ENCODE measurements at regions not wholly inside any gene's neighbourhood (a gene's known extent, or its start where the extent isn't known, plus 50 kb on each side); places are given as distances from the start of the nearest gene placed in this dataset.
A peak's percentile ranks its signal among the peaks of the same experiment; 100 is the strongest.

- H3K27me3 Mint-ChIP-seq, result no peaks in the 10 kb centered on the region
- no peaks in the 10 kb centered on the region for H3K36me3 Mint-ChIP-seq (ENCODE audit: low read depth)
- no peaks in the 10 kb centered on the region for H3K9me3 Mint-ChIP-seq
- H3K4me1 Mint-ChIP-seq (ENCODE audit: low read depth), result no peaks in the 10 kb centered on the region
- H3K4me3 Mint-ChIP-seq, result no peak overlapping the region
- H3K27ac Mint-ChIP-seq, result no peak overlapping the region
These were observed 97.3 kb upstream of the HMHB1 start for GRCh38 chr5:143714629-143715028.

- Mint-ChIP-seq H3K27me3 (no peaks in the 10 kb centered on the region), H3K4me3 (no peak overlapping the region), H3K4me1 (ENCODE audit: low read depth) (no peaks in the 10 kb centered on the region), H3K9me3 (no peaks in the 10 kb centered on the region), H3K27ac (no peak overlapping the region), H3K36me3 (ENCODE audit: low read depth) (no peaks in the 10 kb centered on the region)
These were observed 98.6 kb upstream of the HMHB1 start for GRCh38 chr5:143713047-143714003.

GRCh38 chr5:143708672-143709071 is 103.3 kb upstream of the HMHB1 start:
- Mint-ChIP-seq H3K4me3 (no peak overlapping the region), H3K27ac (no peak overlapping the region), H3K4me1 (ENCODE audit: low read depth) (no peaks in the 10 kb centered on the region), H3K36me3 (ENCODE audit: low read depth) (no peaks in the 10 kb centered on the region), H3K9me3 (no peaks in the 10 kb centered on the region), H3K27me3 (peaks cover 4% of the 10 kb centered on the region)

GRCh38 chr5:143707806-143708205 is 104.2 kb upstream of the HMHB1 start:
- Mint-ChIP-seq H3K4me1 (ENCODE audit: low read depth) (peaks cover 1% of the 10 kb centered on the region), H3K36me3 (ENCODE audit: low read depth) (no peaks in the 10 kb centered on the region)

GRCh38 chr5:143705381-143705780 is 106.6 kb upstream of the HMHB1 start:
- peaks cover 4% of the 10 kb centered on the region for H3K4me1 Mint-ChIP-seq (ENCODE audit: low read depth)
- H3K4me3 Mint-ChIP-seq, result no peak overlapping the region
- no peaks in the 10 kb centered on the region for H3K36me3 Mint-ChIP-seq (ENCODE audit: low read depth)
- peaks cover 4% of the 10 kb centered on the region for H3K27me3 Mint-ChIP-seq
- H3K27ac Mint-ChIP-seq, result no peak overlapping the region
- no peaks in the 10 kb centered on the region for H3K9me3 Mint-ChIP-seq

More at GRCh38 chr5:143707806-143708205, 104.2 kb upstream of the HMHB1 start:
- Mint-ChIP-seq H3K9me3 (no peaks in the 10 kb centered on the region), H3K27ac (no peak overlapping the region), H3K4me3 (no peak overlapping the region), H3K27me3 (peaks cover 4% of the 10 kb centered on the region)

- peaks cover 4% of the 10 kb centered on the region for H3K27me3 Mint-ChIP-seq
- no peaks in the 10 kb centered on the region for H3K9me3 Mint-ChIP-seq
- H3K4me3 Mint-ChIP-seq, result no peak overlapping the region
- H3K36me3 Mint-ChIP-seq (ENCODE audit: low read depth), result no peaks in the 10 kb centered on the region
- peaks cover 18% of the 10 kb centered on the region for H3K4me1 Mint-ChIP-seq (ENCODE audit: low read depth)
- no peak overlapping the region for H3K27ac Mint-ChIP-seq
These were observed 108.3 kb upstream of the HMHB1 start for GRCh38 chr5:143703659-143704058.

- H3K9me3 Mint-ChIP-seq, result no peaks in the 10 kb centered on the region
- H3K27me3 Mint-ChIP-seq, result no peaks in the 10 kb centered on the region
- H3K27ac Mint-ChIP-seq, result no peak overlapping the region
- no peak overlapping the region for H3K4me3 Mint-ChIP-seq
- no peaks in the 10 kb centered on the region for H3K36me3 Mint-ChIP-seq (ENCODE audit: low read depth)
- H3K4me1 Mint-ChIP-seq (ENCODE audit: low read depth), result peaks cover 38% of the 10 kb centered on the region
These were observed 110.5 kb upstream of the HMHB1 start for GRCh38 chr5:143701493-143701892.

- H3K36me3 Mint-ChIP-seq (ENCODE audit: low read depth), result no peaks in the 10 kb centered on the region
- no peak overlapping the region for H3K27ac Mint-ChIP-seq
- no peaks in the 10 kb centered on the region for H3K9me3 Mint-ChIP-seq
- no peaks in the 10 kb centered on the region for H3K27me3 Mint-ChIP-seq
- no peak overlapping the region for H3K4me3 Mint-ChIP-seq
- H3K4me1 Mint-ChIP-seq (ENCODE audit: low read depth), result peaks cover 41% of the 10 kb centered on the region
These were observed 111.0 kb upstream of the HMHB1 start for GRCh38 chr5:143700994-143701393.

- Mint-ChIP-seq H3K4me1 (ENCODE audit: low read depth) (peaks cover 54% of the 10 kb centered on the region), H3K36me3 (ENCODE audit: low read depth) (no peaks in the 10 kb centered on the region), H3K27me3 (no peaks in the 10 kb centered on the region)
These were observed 112.8 kb upstream of the HMHB1 start for GRCh38 chr5:143699121-143699520.

GRCh38 chr5:143698574-143698973 is 113.4 kb upstream of the HMHB1 start:
- Mint-ChIP-seq H3K27ac (peak overlapping the region; percentile 91), H3K9me3 (no peaks in the 10 kb centered on the region), H3K4me3 (peak overlapping the region; percentile 49), H3K27me3 (no peaks in the 10 kb centered on the region), H3K4me1 (ENCODE audit: low read depth) (peaks cover 57% of the 10 kb centered on the region), H3K36me3 (ENCODE audit: low read depth) (no peaks in the 10 kb centered on the region)

More at GRCh38 chr5:143699121-143699520, 112.8 kb upstream of the HMHB1 start:
- Mint-ChIP-seq H3K4me3 (no peak overlapping the region), H3K27ac (peak overlapping the region; percentile 91), H3K9me3 (no peaks in the 10 kb centered on the region)

- Mint-ChIP-seq H3K4me1 (ENCODE audit: low read depth) (peaks cover 65% of the 10 kb centered on the region), H3K27me3 (no peaks in the 10 kb centered on the region), H3K9me3 (no peaks in the 10 kb centered on the region), H3K4me3 (no peak overlapping the region), H3K27ac (peak overlapping the region; percentile 28), H3K36me3 (ENCODE audit: low read depth) (no peaks in the 10 kb centered on the region)
These were observed 115.0 kb upstream of the HMHB1 start for GRCh38 chr5:143696921-143697320.

- H3K27me3 Mint-ChIP-seq, result no peaks in the 10 kb centered on the region
- H3K36me3 Mint-ChIP-seq (ENCODE audit: low read depth), result no peaks in the 10 kb centered on the region
- no peak overlapping the region for H3K4me3 Mint-ChIP-seq
- no peaks in the 10 kb centered on the region for H3K9me3 Mint-ChIP-seq
- peaks cover 71% of the 10 kb centered on the region for H3K4me1 Mint-ChIP-seq (ENCODE audit: low read depth)
- no peak overlapping the region for H3K27ac Mint-ChIP-seq
These were observed 116.0 kb upstream of the HMHB1 start for GRCh38 chr5:143695941-143696340.

- Mint-ChIP-seq H3K9me3 (peaks cover 5% of the 10 kb centered on the region), H3K4me3 (no peak overlapping the region), H3K4me1 (ENCODE audit: low read depth) (peaks cover 77% of the 10 kb centered on the region), H3K36me3 (ENCODE audit: low read depth) (peaks cover 4% of the 10 kb centered on the region), H3K27me3 (peaks cover 5% of the 10 kb centered on the region), H3K27ac (no peak overlapping the region)
These were observed 116.6 kb upstream of the HMHB1 start for GRCh38 chr5:143695244-143695864.

- Mint-ChIP-seq H3K4me1 (ENCODE audit: low read depth) (peaks cover 71% of the 10 kb centered on the region), H3K27me3 (peaks cover 5% of the 10 kb centered on the region), H3K4me3 (no peak overlapping the region), H3K36me3 (ENCODE audit: low read depth) (peaks cover 8% of the 10 kb centered on the region), H3K27ac (no peak overlapping the region), H3K9me3 (peaks cover 12% of the 10 kb centered on the region)
These were observed 117.6 kb upstream of the HMHB1 start for GRCh38 chr5:143694357-143694756.

GRCh38 chr5:143693651-143694252 is 118.2 kb upstream of the HMHB1 start:
- Mint-ChIP-seq H3K27me3 (peaks cover 5% of the 10 kb centered on the region), H3K36me3 (ENCODE audit: low read depth) (peaks cover 8% of the 10 kb centered on the region), H3K4me3 (no peak overlapping the region), H3K27ac (no peak overlapping the region), H3K9me3 (peaks cover 12% of the 10 kb centered on the region), H3K4me1 (ENCODE audit: low read depth) (peaks cover 65% of the 10 kb centered on the region)
